HG03108 (cell line): ENCODE measurements at regions not wholly inside any gene's neighbourhood (a gene's known extent, or its start where the extent isn't known, plus 50 kb on each side); places are given as distances from the start of the nearest gene placed in this dataset.

Source experiments
- ATAC-seq: cut with Tn5 transposase; IDR thresholded peaks from one replicate; pipeline ENCODE4 v1.9.1; 2021; ENCODE audit warnings: moderate library complexity; ENCODE audit not compliant: unreplicated experiment

GRCh38 chr3:188088948-188089685 lies 64.8 kb upstream of the LPP start:
- ATAC-seq = no peak

GRCh38 chr3:188090620-188091309 lies 63.2 kb upstream of the LPP start:
- no peak for ATAC-seq

- no peak for ATAC-seq
Measured at GRCh38 chr3:188091746-188092145, 62.2 kb upstream of the LPP start.

GRCh38 chr3:188092648-188093047 lies 61.3 kb upstream of the LPP start:
- ATAC-seq = no peak

GRCh38 chr3:188095431-188095830 lies 58.5 kb upstream of the LPP start:
- ATAC-seq = no peak

GRCh38 chr3:188097791-188098190 lies 56.2 kb upstream of the LPP start:
- ATAC-seq = no peak

- ATAC-seq = no peak
Measured at GRCh38 chr3:188099907-188100306, 54.0 kb upstream of the LPP start.

- no peak for ATAC-seq
Measured at GRCh38 chr3:188102861-188103547, 51.0 kb upstream of the LPP start.

GRCh38 chr3:188104050-188104449 lies 49.9 kb upstream of the LPP start:
- no peak for ATAC-seq
